ENCODE measurements at regions not wholly inside any gene's neighbourhood (a gene's known extent, or its start where the extent isn't known, plus 50 kb on each side); places are given as distances from the start of the nearest gene placed in this dataset.
A peak's percentile ranks its signal among the peaks of the same experiment; 100 is the strongest.

- DNase-seq (ENCODE audit: low read depth, low spot score): peak; percentile 67
Measured at GRCh38 chr4:41359422-41359775, 102.7 kb downstream of the UCHL1 start.

GRCh38 chr4:41359836-41360213 is 103.1 kb downstream of the UCHL1 start:
- peak; percentile 70 for DNase-seq (ENCODE audit: low read depth, low spot score)

- peak; percentile 74 for DNase-seq (ENCODE audit: low read depth, low spot score)
Measured at GRCh38 chr4:41360214-41360920, 103.6 kb downstream of the UCHL1 start.

GRCh38 chr4:41360921-41361793 is 104.4 kb downstream of the UCHL1 start:
- peak; percentile 54 for DNase-seq (ENCODE audit: low read depth, low spot score)

- peak; percentile 49 for DNase-seq (ENCODE audit: low read depth, low spot score)
Measured at GRCh38 chr4:41361794-41362526, 105.2 kb downstream of the UCHL1 start.

GRCh38 chr4:41362621-41363383 is 106.1 kb downstream of the UCHL1 start:
- peak; percentile 74 for DNase-seq (ENCODE audit: low read depth, low spot score)

GRCh38 chr4:41363384-41363981 is 106.8 kb downstream of the UCHL1 start:
- DNase-seq (ENCODE audit: low read depth, low spot score): peak; percentile 45

- DNase-seq (ENCODE audit: low read depth, low spot score): no peak
Measured at GRCh38 chr4:41364876-41365275, 108.1 kb downstream of the UCHL1 start.

GRCh38 chr4:41365681-41366080 is 109.0 kb downstream of the UCHL1 start:
- no peak for DNase-seq (ENCODE audit: low read depth, low spot score)

GRCh38 chr4:41366911-41367517 is 110.3 kb downstream of the UCHL1 start:
- no peak for DNase-seq (ENCODE audit: low read depth, low spot score)

GRCh38 chr4:41369680-41370079 is 113.0 kb downstream of the UCHL1 start:
- DNase-seq (ENCODE audit: low read depth, low spot score): no peak

GRCh38 chr4:41373221-41373620 is 116.5 kb downstream of the UCHL1 start:
- no peak for DNase-seq (ENCODE audit: low read depth, low spot score)

GRCh38 chr4:41374490-41374889 is 117.8 kb downstream of the UCHL1 start:
- no peak for DNase-seq (ENCODE audit: low read depth, low spot score)

GRCh38 chr4:41375561-41375960 is 118.8 kb downstream of the UCHL1 start:
- no peak for DNase-seq (ENCODE audit: low read depth, low spot score)

- DNase-seq (ENCODE audit: low read depth, low spot score): no peak
Measured at GRCh38 chr4:41377196-41377595, 120.5 kb downstream of the UCHL1 start.

- DNase-seq (ENCODE audit: low read depth, low spot score): no peak
Measured at GRCh38 chr4:41379230-41379629, 122.5 kb downstream of the UCHL1 start.

- DNase-seq (ENCODE audit: low read depth, low spot score): no peak
Measured at GRCh38 chr4:41380511-41381157, 123.9 kb downstream of the UCHL1 start.

- DNase-seq (ENCODE audit: low read depth, low spot score): no peak
Measured at GRCh38 chr4:41381384-41381783, 124.7 kb downstream of the UCHL1 start.

- no peak for DNase-seq (ENCODE audit: low read depth, low spot score)
Measured at GRCh38 chr4:41384992-41385391, 128.3 kb downstream of the UCHL1 start.

GRCh38 chr4:41385481-41385880 is 128.8 kb downstream of the UCHL1 start:
- no peak for DNase-seq (ENCODE audit: low read depth, low spot score)

All from ELF-1 (cell line).